Kidney (tissue), 13 donors: ENCODE measurements at regions not wholly inside any gene's neighbourhood (a gene's known extent, or its start where the extent isn't known, plus 50 kb on each side); places are given as distances from the start of the nearest gene placed in this dataset.
A peak's percentile ranks its signal among the peaks of the same experiment; 100 is the strongest.

ENCODE experiments used
- DNase-seq, 5 donors: peaks; one replicate each; pipeline ENCODE4 v3.0.0-alpha.2; 2013 to 2020
- FAIRE-seq: peaks from 2 replicates; lab custom pipeline; 2012; peaks lifted over from hg19 to GRCh38; lab: Jason Lieb, UNC
- H3K27ac ChIP-seq, 2 donors: one replicate each; pipeline ENCODE4 v1.7.0; 2013; ENCODE audit warnings: low read depth in 2 of 2, low read length in 2 of 2, inconsistent platforms in 1 of 2
- H3K27me3 ChIP-seq: one replicate; pipeline ENCODE4 v1.7.1; 2013; ENCODE audit warnings: low read length, inconsistent platforms; ENCODE audit not compliant: control insufficient read depth, insufficient read depth
- H3K36me3 ChIP-seq, 3 donors: one replicate each; pipeline versions ENCODE4 v1.7.0 to v1.7.1; 2013; ENCODE audit warnings: low read length in 3 of 3, control low read depth in 1 of 3, inconsistent platforms in 1 of 3; ENCODE audit not compliant: insufficient read depth in 3 of 3, control insufficient read depth in 2 of 3
- H3K4me1 ChIP-seq, 3 donors: one replicate each; pipeline versions ENCODE4 v1.7.0 to v1.7.1; 2013; ENCODE audit warnings: low read length in 3 of 3, inconsistent platforms in 1 of 3, low read depth in 1 of 3; ENCODE audit not compliant: control insufficient read depth in 2 of 3, insufficient read depth in 2 of 3
- H3K4me3 ChIP-seq, 3 donors: one replicate each; pipeline versions ENCODE4 v1.7.0 to v1.8.1; 2013; ENCODE audit warnings: low read length in 3 of 3, control low read depth in 1 of 3, inconsistent platforms in 1 of 3
- H3K9ac ChIP-seq, 3 donors: one replicate each; pipeline versions ENCODE4 v1.7.0 to v1.7.1; 2013; ENCODE audit warnings: low read length in 3 of 3, control low read depth in 1 of 3, inconsistent platforms in 1 of 3
- H3K9me3 ChIP-seq, 3 donors: one replicate each; pipeline versions ENCODE4 v1.7.0 to v1.7.1; 2013; ENCODE audit warnings: low read length in 3 of 3, control low read depth in 1 of 3, inconsistent platforms in 1 of 3; ENCODE audit not compliant: control insufficient read depth in 2 of 3, insufficient read depth in 1 of 3
- CTCF ChIP-seq: IDR thresholded peaks from 3 replicates; pipeline ENCODE4 v1.5.1; 2012; ENCODE audit warnings: mild to moderate bottlenecking, moderate library complexity, borderline replicate concordance; ENCODE audit not compliant: insufficient read depth; ENCODE audit errors: extremely low read depth
- intact Hi-C: fragments of 100-400 bp; cut with DNase I; formaldehyde crosslinking; loops from one replicate; pipeline ENCODE4 v1.11.1; 2022
- donor health status: control.
- donor health status: control.
- donor health status: control.
- donor health status: control.
- donor health status: control.
- donor health status: DM: yes; HTN: yes; CAD: no.
- donor health status: Normal renal cell carcinoma (clear cell type).

- DNase-seq (peak in 2 of 5 donors; percentile 15 to 47), FAIRE-seq (no peak)
- no peak overlapping the region for H3K9ac ChIP-seq
- TF ChIP-seq CTCF: no peak
- H3K27me3 ChIP-seq: peaks cover 4% of the 10 kb centered on the region
- H3K36me3 ChIP-seq: no peaks in the 10 kb centered on the region
- no peaks in the 10 kb centered on the region for H3K9me3 ChIP-seq
- H3K27ac ChIP-seq: no peak overlapping the region
- H3K4me3 ChIP-seq: peak overlapping the region; percentile 41 to 55 (median 48)
- intact Hi-C loops: no loop called here
- no peaks in the 10 kb centered on the region for H3K4me1 ChIP-seq
Measured at GRCh38 chrX:139204571-139204897, 326.0 kb upstream of the F9 start.

GRCh38 chrX:139203651-139204570 is 326.6 kb upstream of the F9 start:
- no peaks in the 10 kb centered on the region for H3K36me3 ChIP-seq
- no peak overlapping the region for H3K27ac ChIP-seq
- intact Hi-C loops: no loop called here
- peak overlapping the region in 1 of 3 donors; percentile 19 for H3K9ac ChIP-seq
- peak; percentile 35 to 70 (median 44) for DNase-seq
- H3K4me3 ChIP-seq: peak overlapping the region; percentile 39 to 60 (median 55)
- no peaks in the 10 kb centered on the region for H3K9me3 ChIP-seq
- TF ChIP-seq CTCF: no peak
- no peak for FAIRE-seq
- no peaks in the 10 kb centered on the region for H3K4me1 ChIP-seq
- peaks cover 4% of the 10 kb centered on the region for H3K27me3 ChIP-seq

- peaks cover under 1% of the 10 kb centered on the region for H3K27me3 ChIP-seq
- DNase-seq (peak in 4 of 5 donors; percentile 6 to 61 (median 36)), FAIRE-seq (no peak)
- no peak overlapping the region for H3K27ac ChIP-seq
- peak overlapping the region in 1 of 3 donors; percentile 37 for H3K4me3 ChIP-seq
- H3K9ac ChIP-seq: no peak overlapping the region
- H3K36me3 ChIP-seq: no peaks in the 10 kb centered on the region
- H3K9me3 ChIP-seq: no peaks in the 10 kb centered on the region
- TF ChIP-seq CTCF: no peak
- H3K4me1 ChIP-seq: no peaks in the 10 kb centered on the region
- intact Hi-C loops: no loop called here
Measured at GRCh38 chrX:139202742-139203420, 327.7 kb upstream of the F9 start.
